KMS-11 (cell line): ENCODE measurements at regions not wholly inside any gene's neighbourhood (a gene's known extent, or its start where the extent isn't known, plus 50 kb on each side); places are given as distances from the start of the nearest gene placed in this dataset.

Source experiments
- H2AFZ ChIP-seq: fragments of 200-600 bp; sonication (generic); 2 replicates; pipeline ENCODE4 v1.6.1; 2016; ENCODE audit warnings: antibody characterized with exemption, mixed run types, low read depth
- H3K27ac ChIP-seq: fragments of 200-600 bp; sonication (generic); 2 replicates; pipeline ENCODE4 v1.6.1; 2016; ENCODE audit warnings: mild to moderate bottlenecking, mixed run types
- H3K27me3 ChIP-seq: fragments of 200-600 bp; sonication (generic); 2 replicates; pipeline ENCODE4 v1.6.1; 2017; ENCODE audit warnings: mild to moderate bottlenecking, low read depth, mixed run types, moderate library complexity; ENCODE audit not compliant: insufficient read depth
- H3K36me3 ChIP-seq: fragments of 200-600 bp; sonication (generic); 2 replicates; pipeline ENCODE4 v1.6.1; 2017; ENCODE audit warnings: mild to moderate bottlenecking, mixed run types; ENCODE audit not compliant: insufficient read depth
- H3K4me1 ChIP-seq: fragments of 200-600 bp; sonication (generic); 2 replicates; pipeline ENCODE4 v1.6.1; 2016; ENCODE audit warnings: mild to moderate bottlenecking, low read depth, mixed run types; ENCODE audit not compliant: poor library complexity, severe bottlenecking
- H3K4me2 ChIP-seq: fragments of 200-600 bp; sonication (generic); 2 replicates; pipeline ENCODE4 v1.7.0; 2016; ENCODE audit warnings: mild to moderate bottlenecking, mixed run types
- H3K4me3 ChIP-seq: fragments of 200-600 bp; sonication (generic); IDR thresholded peaks from 2 replicates; pipeline ENCODE4 v1.6.1; 2017; ENCODE audit warnings: low read depth, low read length, mixed read lengths; ENCODE audit not compliant: insufficient read depth
- H3K79me2 ChIP-seq: fragments of 200-600 bp; sonication (generic); 2 replicates; pipeline ENCODE4 v1.6.1; 2016; ENCODE audit warnings: low read depth, mixed run types; ENCODE audit not compliant: insufficient read depth
- H3K9ac ChIP-seq: fragments of 200-600 bp; sonication (generic); 2 replicates; pipeline ENCODE4 v1.6.1; 2016; ENCODE audit warnings: mild to moderate bottlenecking, mixed run types
- H4K20me1 ChIP-seq: fragments of 200-600 bp; sonication (generic); 2 replicates; pipeline ENCODE4 v1.6.1; 2016; ENCODE audit warnings: mild to moderate bottlenecking, mixed run types; ENCODE audit not compliant: insufficient read depth
- CTCF ChIP-seq: fragments of 200-600 bp; sonication (generic); conservative IDR thresholded peaks from 2 replicates; pipeline ENCODE4 v1.6.1; 2017; ENCODE audit warnings: low read depth, mild to moderate bottlenecking, antibody characterized with exemption, low read length, moderate library complexity, mixed read lengths

DNA sequence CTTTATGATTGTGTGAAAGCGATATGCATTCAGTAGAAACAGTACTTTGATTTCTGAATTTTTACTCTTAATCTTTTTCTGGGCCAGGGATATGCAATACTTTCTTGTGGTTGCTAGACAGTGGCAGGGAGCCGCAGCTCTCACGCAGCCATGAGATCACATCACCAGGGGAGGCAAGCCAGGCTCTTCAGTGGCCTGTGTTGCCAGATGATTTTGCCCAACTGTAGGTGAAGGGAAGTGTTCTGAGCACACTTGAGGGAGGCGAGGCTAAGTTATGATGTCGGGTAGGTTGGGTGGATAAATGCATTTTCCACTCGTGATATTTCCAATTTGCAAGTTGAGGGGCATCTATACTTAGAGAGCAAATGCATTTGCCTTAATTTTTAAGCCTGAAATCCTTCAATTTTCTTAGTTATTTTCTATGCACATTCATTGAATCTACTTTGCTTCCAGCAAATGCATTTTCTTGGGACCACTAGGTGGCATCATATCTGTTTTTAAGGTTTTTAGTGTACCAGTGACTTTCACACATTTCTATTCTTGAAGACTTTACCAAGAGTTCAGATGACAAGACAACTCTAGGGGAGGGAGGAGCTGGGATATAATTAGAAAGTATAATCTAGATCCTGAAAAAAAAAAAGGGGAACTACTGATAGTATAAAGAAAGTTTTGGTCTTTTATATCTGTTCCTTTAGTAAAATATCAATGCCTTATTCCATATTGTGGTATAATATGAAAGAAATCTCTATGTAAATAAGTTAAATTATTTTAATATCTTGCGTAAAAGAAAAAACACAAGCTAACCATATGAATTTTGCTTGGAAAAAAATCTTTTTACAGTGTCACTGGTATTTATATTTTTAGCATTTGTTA lies 643.3 kb downstream of the SOCS6 start:
- H3K79me2 ChIP-seq = no peaks in the 10 kb centered on the region
- no peaks in the 10 kb centered on the region for H3K27me3 ChIP-seq
- H3K4me3 ChIP-seq = no peak overlapping the region
- H2AFZ ChIP-seq = peak overlapping the region; percentile 24; the same call in 1 of the 2 replicates
- peaks cover 18% of the 10 kb centered on the region for H3K4me1 ChIP-seq
- no peak overlapping the region for H3K9ac ChIP-seq
- H3K27ac ChIP-seq = peak overlapping the region; percentile 9; the same call in 1 of the 2 replicates
- H4K20me1 ChIP-seq = no peaks in the 10 kb centered on the region
- H3K4me2 ChIP-seq = peak overlapping the region; percentile 23; the same call in 1 of the 2 replicates
- peak; percentile 91 for TF ChIP-seq CTCF
- H3K36me3 ChIP-seq = no peaks in the 10 kb centered on the region

GRCh38 chr18:70920840-70921374 lies 632.1 kb downstream of the SOCS6 start:
- Histone ChIP-seq H3K27me3 (no peaks in the 10 kb centered on the region), H3K27ac (no peak overlapping the region), H3K4me1 (no peaks in the 10 kb centered on the region), H3K79me2 (no peaks in the 10 kb centered on the region), H2AFZ (no peak overlapping the region), H3K4me3 (no peak overlapping the region), H3K9ac (no peak overlapping the region), H4K20me1 (no peaks in the 10 kb centered on the region), H3K4me2 (no peak overlapping the region), H3K36me3 (no peaks in the 10 kb centered on the region)
- no peak for TF ChIP-seq CTCF

DNA sequence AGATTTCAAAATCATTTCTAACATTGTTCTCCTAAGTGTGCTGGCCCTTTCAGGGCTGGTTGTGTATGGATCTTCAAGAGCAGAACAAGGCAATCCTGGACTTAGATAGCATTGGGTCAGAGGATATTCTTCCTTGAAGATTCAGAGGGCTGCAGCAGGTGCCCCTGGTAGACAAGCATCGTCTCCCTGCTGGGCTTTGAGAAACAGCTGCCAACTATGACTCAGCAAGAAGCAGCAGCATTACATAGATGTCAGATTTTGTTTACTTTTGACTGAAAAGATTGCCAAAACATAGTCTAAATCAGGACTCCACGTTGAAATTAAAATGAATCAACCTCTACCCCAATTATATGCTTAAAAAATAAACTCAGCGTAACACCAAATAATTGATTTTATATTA lies 618.8 kb downstream of the SOCS6 start:
- H3K79me2 ChIP-seq = no peaks in the 10 kb centered on the region
- peaks cover 16% of the 10 kb centered on the region for H3K4me1 ChIP-seq
- H3K36me3 ChIP-seq = no peaks in the 10 kb centered on the region
- H4K20me1 ChIP-seq = no peaks in the 10 kb centered on the region
- H3K9ac ChIP-seq = no peak overlapping the region; the same call in 1 of the 2 replicates
- no peak overlapping the region for H3K4me3 ChIP-seq
- no peaks in the 10 kb centered on the region for H3K27me3 ChIP-seq
- peak overlapping the region; percentile 3; the same call in 1 of the 2 replicates for H3K4me2 ChIP-seq
- no peak for TF ChIP-seq CTCF
- H2AFZ ChIP-seq = peak overlapping the region; percentile 53; the same call in 1 of the 2 replicates
- H3K27ac ChIP-seq = peak overlapping the region; percentile 13; the same call in 1 of the 2 replicates

DNA sequence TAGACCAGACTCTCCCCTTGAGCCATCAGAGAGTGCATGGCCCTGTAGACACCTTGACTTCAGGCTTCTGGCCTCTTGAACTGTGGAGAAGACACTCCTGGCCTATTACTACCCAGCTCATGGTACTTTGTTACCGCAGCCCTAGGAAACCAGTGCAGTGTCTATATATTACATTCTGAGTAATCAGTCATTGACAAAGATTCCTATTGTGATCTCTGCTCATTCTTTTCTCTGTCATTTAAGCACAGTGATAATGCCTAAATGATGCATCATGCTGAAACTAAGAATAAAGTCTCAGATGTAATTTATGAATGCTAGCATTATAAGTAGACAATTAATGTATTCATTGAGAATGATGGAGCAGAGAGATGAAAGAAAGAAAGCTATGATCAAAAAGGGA lies 603.5 kb downstream of the SOCS6 start:
- H3K79me2 ChIP-seq = no peaks in the 10 kb centered on the region
- H3K4me3 ChIP-seq = no peak overlapping the region
- no peak overlapping the region for H2AFZ ChIP-seq
- no peaks in the 10 kb centered on the region for H3K27me3 ChIP-seq
- no peak overlapping the region for H3K9ac ChIP-seq
- H3K4me2 ChIP-seq = no peak overlapping the region
- no peaks in the 10 kb centered on the region for H3K4me1 ChIP-seq
- H3K27ac ChIP-seq = no peak overlapping the region
- H4K20me1 ChIP-seq = no peaks in the 10 kb centered on the region
- H3K36me3 ChIP-seq = no peaks in the 10 kb centered on the region
- no peak for TF ChIP-seq CTCF
